ENCODE measurements at regions not wholly inside any gene's neighbourhood (a gene's known extent, or its start where the extent isn't known, plus 50 kb on each side); places are given as distances from the start of the nearest gene placed in this dataset.

DNA sequence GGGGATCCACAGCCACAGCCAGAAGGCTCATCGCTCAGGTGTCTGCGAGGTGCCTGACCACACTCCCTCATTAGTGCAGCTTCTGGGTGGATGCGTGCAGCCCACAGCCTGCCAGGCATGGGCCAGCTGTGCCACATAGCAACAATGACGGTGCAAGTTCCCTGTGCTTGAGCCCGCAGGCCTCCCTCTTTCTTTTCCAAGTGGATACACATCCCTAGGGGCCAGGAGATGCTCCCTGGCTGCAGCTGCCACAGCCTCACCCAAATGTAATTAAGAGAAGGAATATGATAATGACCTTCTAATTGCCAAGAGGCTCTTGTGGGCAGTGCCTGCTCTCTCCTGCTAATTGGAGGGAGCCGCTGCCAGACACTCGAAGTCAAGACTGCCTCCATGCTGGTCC is 116.0 kb upstream of the PPP1R26 start:
- Histone ChIP-seq H3K4me1 (ENCODE audit: low read depth, poor library complexity, severe bottlenecking) (no peaks in the 10 kb centered on the region), H4K20me1 (ENCODE audit: insufficient read depth) (no peaks in the 10 kb centered on the region), H3K36me3 (ENCODE audit: insufficient read depth) (no peaks in the 10 kb centered on the region), H3K9ac (no peak overlapping the region), H3K4me3 (IDR thresholded peaks at IDR 0.05; ENCODE audit: insufficient read depth, low read depth, low read length) (no peak overlapping the region), H3K27ac (no peak overlapping the region), H2AFZ (ENCODE audit: low read depth) (no peak overlapping the region), H3K27me3 (ENCODE audit: insufficient read depth, low read depth) (peaks cover 20% of the 10 kb centered on the region; the same call in 1 of the 2 replicates), H3K79me2 (ENCODE audit: insufficient read depth, low read depth) (no peaks in the 10 kb centered on the region), H3K4me2 (no peak overlapping the region)
- TF ChIP-seq, protein P1, sequence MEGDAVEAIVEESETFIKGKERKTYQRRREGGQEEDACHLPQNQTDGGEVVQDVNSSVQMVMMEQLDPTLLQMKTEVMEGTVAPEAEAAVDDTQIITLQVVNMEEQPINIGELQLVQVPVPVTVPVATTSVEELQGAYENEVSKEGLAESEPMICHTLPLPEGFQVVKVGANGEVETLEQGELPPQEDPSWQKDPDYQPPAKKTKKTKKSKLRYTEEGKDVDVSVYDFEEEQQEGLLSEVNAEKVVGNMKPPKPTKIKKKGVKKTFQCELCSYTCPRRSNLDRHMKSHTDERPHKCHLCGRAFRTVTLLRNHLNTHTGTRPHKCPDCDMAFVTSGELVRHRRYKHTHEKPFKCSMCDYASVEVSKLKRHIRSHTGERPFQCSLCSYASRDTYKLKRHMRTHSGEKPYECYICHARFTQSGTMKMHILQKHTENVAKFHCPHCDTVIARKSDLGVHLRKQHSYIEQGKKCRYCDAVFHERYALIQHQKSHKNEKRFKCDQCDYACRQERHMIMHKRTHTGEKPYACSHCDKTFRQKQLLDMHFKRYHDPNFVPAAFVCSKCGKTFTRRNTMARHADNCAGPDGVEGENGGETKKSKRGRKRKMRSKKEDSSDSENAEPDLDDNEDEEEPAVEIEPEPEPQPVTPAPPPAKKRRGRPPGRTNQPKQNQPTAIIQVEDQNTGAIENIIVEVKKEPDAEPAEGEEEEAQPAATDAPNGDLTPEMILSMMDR (conservative IDR thresholded peaks at IDR 0.05; ENCODE audit: low read depth, low read length) = no peak

DNA sequence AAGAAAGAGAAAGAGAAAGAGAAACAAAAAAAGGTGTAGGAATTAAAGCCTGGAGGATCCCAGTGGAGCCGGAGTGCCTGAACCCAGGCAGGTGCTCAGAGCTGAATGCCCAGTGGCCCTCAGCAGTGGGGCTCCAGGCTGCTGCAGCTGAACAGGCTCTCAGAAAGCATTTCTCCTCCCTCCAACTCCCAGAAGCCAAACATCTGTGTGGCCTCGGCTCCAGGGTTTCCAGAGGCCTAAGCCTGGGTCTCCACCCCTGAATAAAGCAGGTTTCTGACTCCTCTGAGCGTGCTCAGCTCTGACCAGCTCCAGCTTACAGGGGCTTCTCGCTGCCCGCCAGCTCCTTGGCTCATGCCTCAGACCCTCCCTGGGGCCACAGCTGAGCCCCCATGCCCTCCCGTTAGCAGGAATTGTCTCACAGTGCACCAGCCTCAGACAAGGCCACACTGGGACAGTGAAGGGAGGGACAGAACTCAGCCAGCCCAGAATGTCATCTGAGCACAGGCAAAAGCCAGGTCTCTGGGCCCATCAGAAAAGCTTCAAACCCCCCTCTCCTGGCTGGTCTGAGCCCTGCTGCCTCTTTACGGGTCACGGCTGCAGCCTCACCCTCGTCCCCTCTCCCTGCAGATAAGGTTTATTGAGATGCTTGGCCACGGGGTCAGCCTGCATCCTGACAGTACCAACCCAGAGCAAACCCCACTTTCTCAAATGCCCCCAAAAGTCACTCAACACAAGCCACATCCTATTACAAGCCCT is 114.4 kb upstream of the PPP1R26 start:
- H4K20me1 ChIP-seq (ENCODE audit: insufficient read depth) = no peaks in the 10 kb centered on the region
- no peak overlapping the region for H3K4me3 ChIP-seq (IDR thresholded peaks at IDR 0.05; ENCODE audit: insufficient read depth, low read depth, low read length)
- TF ChIP-seq, protein P1 (conservative IDR thresholded peaks at IDR 0.05; ENCODE audit: low read depth, low read length) = no peak
- H3K4me2 ChIP-seq = no peak overlapping the region
- H3K79me2 ChIP-seq (ENCODE audit: insufficient read depth, low read depth) = no peaks in the 10 kb centered on the region
- peaks cover 17% of the 10 kb centered on the region; the same call in 1 of the 2 replicates for H3K27me3 ChIP-seq (ENCODE audit: insufficient read depth, low read depth)
- no peak overlapping the region for H3K27ac ChIP-seq
- H3K9ac ChIP-seq = no peak overlapping the region
- no peaks in the 10 kb centered on the region for H3K4me1 ChIP-seq (ENCODE audit: low read depth, poor library complexity, severe bottlenecking)
- H3K36me3 ChIP-seq (ENCODE audit: insufficient read depth) = no peaks in the 10 kb centered on the region
- no peak overlapping the region for H2AFZ ChIP-seq (ENCODE audit: low read depth)

DNA sequence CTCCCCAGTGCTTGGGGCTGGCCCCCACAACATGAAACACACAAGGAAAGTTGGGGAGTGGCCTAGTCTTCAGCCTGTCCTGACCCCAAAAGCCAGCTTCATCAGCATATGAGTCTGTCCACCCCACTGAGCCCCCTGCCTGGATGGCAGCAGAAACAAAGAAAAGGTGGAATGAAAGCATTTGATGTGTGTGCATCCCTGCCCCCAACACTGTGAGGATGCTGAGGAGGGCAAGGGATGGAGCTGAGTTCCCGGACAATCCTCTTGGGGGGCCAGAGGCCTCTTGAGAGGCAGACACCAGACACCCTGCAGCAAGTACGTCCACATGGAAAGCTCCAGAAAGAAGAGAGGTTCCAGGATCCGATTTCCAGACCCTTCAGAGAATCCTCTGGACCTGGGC is 113.5 kb upstream of the PPP1R26 start:
- Histone ChIP-seq H3K4me1 (ENCODE audit: low read depth, poor library complexity, severe bottlenecking) (no peaks in the 10 kb centered on the region), H2AFZ (ENCODE audit: low read depth) (no peak overlapping the region), H3K9ac (no peak overlapping the region), H4K20me1 (ENCODE audit: insufficient read depth) (no peaks in the 10 kb centered on the region), H3K4me2 (no peak overlapping the region), H3K79me2 (ENCODE audit: insufficient read depth, low read depth) (no peaks in the 10 kb centered on the region), H3K27me3 (ENCODE audit: insufficient read depth, low read depth) (peaks cover 19% of the 10 kb centered on the region; the same call in 1 of the 2 replicates), H3K36me3 (ENCODE audit: insufficient read depth) (no peaks in the 10 kb centered on the region), H3K4me3 (IDR thresholded peaks at IDR 0.05; ENCODE audit: insufficient read depth, low read depth, low read length) (no peak overlapping the region), H3K27ac (no peak overlapping the region)
- TF ChIP-seq, protein P1 (conservative IDR thresholded peaks at IDR 0.05; ENCODE audit: low read depth, low read length) = no peak

DNA sequence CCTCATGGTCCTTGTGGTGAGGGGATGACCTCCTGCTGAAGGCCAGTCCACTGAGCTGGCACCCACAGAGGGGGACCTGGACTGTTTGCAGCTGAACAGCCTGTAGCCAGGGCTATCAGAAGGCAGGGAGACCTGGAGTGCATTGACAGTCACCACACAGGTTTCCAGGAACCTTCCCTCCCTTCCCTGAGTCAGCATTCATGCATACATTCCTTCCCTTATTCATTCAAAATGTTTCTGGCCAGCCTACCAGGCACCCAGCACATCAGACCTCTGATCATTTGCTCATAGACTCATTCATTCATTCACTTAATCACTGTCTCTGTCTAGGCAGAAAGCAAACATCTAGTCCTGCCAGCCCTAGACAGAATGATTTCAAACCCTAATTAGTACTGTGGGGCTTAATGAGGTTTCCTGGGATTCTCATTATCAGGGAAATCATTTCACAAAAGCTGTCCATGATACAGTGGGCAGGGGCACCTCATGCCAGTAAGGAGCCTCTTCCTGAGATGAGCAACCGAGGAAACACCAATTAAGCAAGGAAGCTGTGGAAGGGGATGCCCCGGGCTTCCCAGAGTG is 110.1 kb upstream of the PPP1R26 start:
- TF ChIP-seq, protein P1 (conservative IDR thresholded peaks at IDR 0.05; ENCODE audit: low read depth, low read length) = no peak
- Histone ChIP-seq H2AFZ (ENCODE audit: low read depth) (no peak overlapping the region), H3K9ac (no peak overlapping the region), H4K20me1 (ENCODE audit: insufficient read depth) (no peaks in the 10 kb centered on the region), H3K4me2 (no peak overlapping the region), H3K79me2 (ENCODE audit: insufficient read depth, low read depth) (no peaks in the 10 kb centered on the region), H3K27me3 (ENCODE audit: insufficient read depth, low read depth) (peaks cover 25% of the 10 kb centered on the region; the same call in 1 of the 2 replicates), H3K27ac (no peak overlapping the region), H3K4me3 (IDR thresholded peaks at IDR 0.05; ENCODE audit: insufficient read depth, low read depth, low read length) (no peak overlapping the region), H3K4me1 (ENCODE audit: low read depth, poor library complexity, severe bottlenecking) (no peaks in the 10 kb centered on the region), H3K36me3 (ENCODE audit: insufficient read depth) (no peaks in the 10 kb centered on the region)
